ES-I3 (cell line): ENCODE measurements at regions not wholly inside any gene's neighbourhood (a gene's known extent, or its start where the extent isn't known, plus 50 kb on each side); places are given as distances from the start of the nearest gene placed in this dataset.

Experiments
- H3K36me3 ChIP-seq: 2 replicates; pipeline ENCODE4 v1.6.1; 2013; ENCODE audit warnings: mild to moderate bottlenecking, low read length, control low read depth, moderate library complexity; ENCODE audit not compliant: insufficient read depth
- H3K4me1 ChIP-seq: 2 replicates; pipeline ENCODE4 v1.6.1; 2013; ENCODE audit warnings: mild to moderate bottlenecking, control low read depth, low read length; ENCODE audit not compliant: insufficient read depth
- H3K9ac ChIP-seq: 2 replicates; pipeline ENCODE4 v1.6.1; 2013; ENCODE audit warnings: low read depth, mild to moderate bottlenecking, low read length, moderate library complexity
- H3K9me3 ChIP-seq: 2 replicates; pipeline ENCODE4 v1.6.1; 2013; ENCODE audit warnings: mild to moderate bottlenecking, low read length, moderate library complexity; ENCODE audit not compliant: control insufficient read depth, insufficient read depth

DNA sequence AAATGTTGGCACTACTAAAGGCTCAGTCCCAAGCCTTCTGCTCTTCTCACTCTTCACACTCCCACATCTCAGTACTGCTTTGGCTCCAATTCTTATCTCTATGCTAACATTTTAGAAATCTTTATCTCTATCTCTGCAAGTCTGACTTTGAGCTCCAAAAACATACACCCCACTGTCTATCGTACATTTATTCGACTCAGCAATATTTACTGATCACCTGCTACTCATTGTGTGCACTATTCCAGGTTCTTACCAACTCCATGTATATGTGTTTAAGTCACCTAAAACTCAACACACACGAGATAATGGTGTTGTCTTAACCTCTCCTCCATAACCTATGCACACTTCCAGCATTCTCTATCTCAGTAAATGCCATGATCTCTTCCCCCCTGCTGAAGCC lies 268.2 kb upstream of the CRIM1 start:
- Histone ChIP-seq H3K4me1 (no peaks in the 10 kb centered on the region), H3K36me3 (no peaks in the 10 kb centered on the region)

GRCh38 chr2:36079793-36080192 lies 275.8 kb upstream of the CRIM1 start:
- no peaks in the 10 kb centered on the region; the same call in 1 of the 2 replicates for H3K9me3 ChIP-seq
- no peaks in the 10 kb centered on the region for H3K36me3 ChIP-seq
- no peak overlapping the region for H3K9ac ChIP-seq
- no peaks in the 10 kb centered on the region for H3K4me1 ChIP-seq

More for the DNA sequence above, 268.2 kb upstream of the CRIM1 start:
- no peaks in the 10 kb centered on the region; the same call in 1 of the 2 replicates for H3K9me3 ChIP-seq
- H3K9ac ChIP-seq = no peak overlapping the region

GRCh38 chr2:36074008-36074407 lies 281.6 kb upstream of the CRIM1 start:
- no peak overlapping the region for H3K9ac ChIP-seq
- no peaks in the 10 kb centered on the region for H3K4me1 ChIP-seq
- H3K9me3 ChIP-seq = peaks cover under 1% of the 10 kb centered on the region
- no peaks in the 10 kb centered on the region for H3K36me3 ChIP-seq

- no peaks in the 10 kb centered on the region for H3K4me1 ChIP-seq
- H3K36me3 ChIP-seq = no peaks in the 10 kb centered on the region
- peaks cover 3% of the 10 kb centered on the region; the same call in 1 of the 2 replicates for H3K9me3 ChIP-seq
- no peak overlapping the region for H3K9ac ChIP-seq
These were observed 283.9 kb upstream of the CRIM1 start for GRCh38 chr2:36071698-36072097.

GRCh38 chr2:36069074-36069473 lies 286.5 kb upstream of the CRIM1 start:
- Histone ChIP-seq H3K9me3 (peaks cover 3% of the 10 kb centered on the region; the same call in 1 of the 2 replicates), H3K36me3 (no peaks in the 10 kb centered on the region), H3K9ac (no peak overlapping the region), H3K4me1 (no peaks in the 10 kb centered on the region)

DNA sequence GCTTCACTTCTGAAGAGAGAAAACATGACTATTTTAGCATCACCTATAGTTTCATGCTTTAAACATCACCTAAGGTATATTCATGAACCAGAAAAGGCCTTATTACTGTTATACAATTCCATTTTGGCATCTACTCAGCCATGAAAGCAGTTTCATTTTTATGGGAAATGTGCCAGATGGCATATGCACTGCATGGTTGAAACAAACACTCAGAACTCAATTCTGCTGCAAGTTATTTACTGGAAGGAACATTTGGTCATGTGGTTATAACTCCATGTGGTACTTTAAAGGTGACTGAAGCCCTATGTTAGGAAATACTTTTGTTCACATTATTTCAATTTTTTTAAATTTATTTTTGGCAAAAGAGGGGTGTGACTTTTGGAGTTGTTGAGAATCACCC lies 287.5 kb upstream of the CRIM1 start:
- Histone ChIP-seq H3K36me3 (no peaks in the 10 kb centered on the region), H3K4me1 (no peaks in the 10 kb centered on the region), H3K9ac (no peak overlapping the region), H3K9me3 (peaks cover 3% of the 10 kb centered on the region; the same call in 1 of the 2 replicates)

DNA sequence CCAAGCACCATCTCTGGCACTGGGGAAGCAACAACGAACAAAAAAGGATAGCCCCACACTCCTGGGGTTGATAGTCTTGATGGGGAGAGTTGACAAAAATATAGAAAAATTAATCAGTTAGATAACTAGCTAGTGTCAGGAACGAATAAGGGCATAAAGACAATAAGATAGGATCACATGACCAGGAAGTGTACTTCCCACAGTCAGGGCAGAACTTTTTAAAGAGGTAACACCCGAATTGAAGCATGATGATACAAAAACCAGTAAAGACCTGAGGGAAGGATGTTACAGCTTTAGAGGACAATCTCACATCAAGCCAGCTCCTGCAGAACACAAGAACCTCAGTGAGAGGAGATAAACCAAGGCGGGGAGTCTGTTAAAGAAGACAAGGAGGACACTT lies 295.4 kb upstream of the CRIM1 start:
- Histone ChIP-seq H3K36me3 (no peaks in the 10 kb centered on the region), H3K9ac (no peak overlapping the region), H3K9me3 (no peaks in the 10 kb centered on the region), H3K4me1 (peaks cover 7% of the 10 kb centered on the region; the same call in 1 of the 2 replicates)

DNA sequence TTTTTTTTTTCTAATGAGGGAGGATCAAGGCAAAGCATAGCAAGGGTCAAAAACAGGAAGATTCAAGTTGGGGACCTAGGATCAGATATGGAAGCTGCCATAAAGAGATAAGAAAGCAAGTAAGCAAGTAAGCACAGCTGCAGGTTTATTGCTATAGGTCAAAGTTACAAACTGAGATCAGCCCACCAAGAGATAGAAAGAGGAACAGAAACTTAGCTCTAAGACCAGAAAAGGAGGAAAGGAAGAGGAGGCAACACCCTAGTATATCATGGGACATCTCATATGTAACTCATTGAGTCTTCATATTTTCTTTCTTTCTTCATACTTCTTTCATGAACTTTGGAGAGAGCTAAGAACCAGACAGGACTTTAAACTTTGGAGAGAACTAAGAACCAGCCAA lies 295.9 kb upstream of the CRIM1 start:
- Histone ChIP-seq H3K4me1 (peaks cover 7% of the 10 kb centered on the region; the same call in 1 of the 2 replicates), H3K9ac (no peak overlapping the region), H3K9me3 (no peaks in the 10 kb centered on the region), H3K36me3 (no peaks in the 10 kb centered on the region)

DNA sequence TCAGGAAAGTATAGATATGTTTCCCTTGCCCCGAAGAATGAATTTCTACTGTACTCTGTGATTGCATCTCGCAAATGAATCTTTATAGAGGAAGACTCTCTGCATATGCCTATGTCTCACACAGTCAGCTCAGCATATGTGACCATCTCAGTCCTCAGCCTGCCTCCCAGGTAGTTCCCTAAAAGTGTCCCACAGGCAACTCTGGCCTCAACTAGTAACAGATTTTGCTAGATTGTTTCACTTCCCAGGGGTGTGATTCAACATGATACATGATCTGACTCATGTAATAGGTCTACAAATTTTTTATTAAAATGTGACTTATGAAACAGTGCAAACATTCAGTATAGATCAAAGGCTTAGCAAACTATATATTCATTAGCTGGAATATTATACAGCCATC lies 296.6 kb upstream of the CRIM1 start:
- Histone ChIP-seq H3K36me3 (no peaks in the 10 kb centered on the region), H3K4me1 (peaks cover 7% of the 10 kb centered on the region; the same call in 1 of the 2 replicates), H3K9me3 (no peaks in the 10 kb centered on the region), H3K9ac (no peak overlapping the region)

DNA sequence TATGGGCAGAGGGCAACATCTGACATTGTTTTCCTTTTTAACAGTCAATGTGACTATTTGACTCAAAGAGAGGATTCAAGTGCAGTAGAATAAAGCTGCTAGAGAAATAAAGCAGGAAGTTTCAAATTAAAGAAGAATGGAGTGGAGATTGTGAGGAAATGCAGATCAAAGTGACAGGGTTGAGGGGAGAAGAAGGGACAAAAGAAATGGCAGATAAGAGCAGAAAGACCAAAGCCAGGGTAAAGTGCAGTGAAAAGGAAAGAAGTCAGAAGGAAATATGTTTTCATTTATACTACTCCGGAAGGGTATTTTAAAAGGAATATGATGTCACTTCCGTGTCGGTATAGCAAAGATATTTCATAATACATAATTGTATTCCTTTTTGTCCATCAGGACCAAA lies 297.5 kb upstream of the CRIM1 start:
- Histone ChIP-seq H3K9me3 (no peaks in the 10 kb centered on the region), H3K36me3 (no peaks in the 10 kb centered on the region), H3K9ac (no peak overlapping the region), H3K4me1 (peaks cover 7% of the 10 kb centered on the region; the same call in 1 of the 2 replicates)

DNA sequence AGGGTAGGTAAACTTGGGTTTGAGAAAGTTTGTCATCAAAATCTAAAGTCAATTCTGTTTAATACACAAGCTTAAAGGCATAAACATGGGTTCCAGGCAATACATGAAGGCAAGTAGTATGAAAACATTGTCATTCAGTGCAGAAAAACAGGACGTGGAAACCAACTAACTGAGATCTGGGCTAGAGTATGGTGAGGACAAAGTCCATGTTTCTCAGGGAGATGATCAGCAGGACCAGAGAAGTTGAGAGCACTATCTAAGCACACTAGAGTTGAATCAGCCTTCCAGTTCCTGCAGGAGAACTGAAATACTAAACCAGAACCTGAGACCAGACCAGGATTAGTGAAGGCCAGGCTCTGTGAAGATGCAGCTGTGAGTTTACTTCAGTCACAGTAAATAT lies 302.8 kb upstream of the CRIM1 start:
- no peaks in the 10 kb centered on the region for H3K9me3 ChIP-seq
- H3K9ac ChIP-seq = no peak overlapping the region
- H3K4me1 ChIP-seq = no peaks in the 10 kb centered on the region
- H3K36me3 ChIP-seq = no peaks in the 10 kb centered on the region

DNA sequence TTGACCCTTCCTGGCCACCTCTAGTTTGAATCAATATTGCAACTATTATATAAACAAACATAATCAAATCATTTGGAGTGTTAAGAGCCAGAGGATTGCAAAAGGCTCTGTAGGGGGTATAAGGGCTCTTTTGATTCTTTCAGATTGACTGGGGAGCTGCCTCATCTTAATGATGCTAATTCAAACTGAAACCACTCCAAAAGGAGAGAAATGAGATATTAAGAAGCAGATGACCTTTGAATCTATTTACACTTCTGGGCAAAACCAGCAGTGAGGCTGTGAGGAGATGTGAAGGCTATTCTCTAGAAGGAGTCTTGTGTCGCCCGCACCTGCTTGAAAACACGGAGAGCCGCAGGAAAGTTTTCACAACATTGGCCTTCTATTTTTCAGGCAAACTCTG lies 311.2 kb upstream of the CRIM1 start:
- Histone ChIP-seq H3K9ac (no peak overlapping the region), H3K9me3 (no peaks in the 10 kb centered on the region), H3K4me1 (no peaks in the 10 kb centered on the region), H3K36me3 (no peaks in the 10 kb centered on the region)

GRCh38 chr2:36035137-36035536 lies 320.4 kb upstream of the CRIM1 start:
- Histone ChIP-seq H3K9me3 (no peaks in the 10 kb centered on the region), H3K36me3 (no peaks in the 10 kb centered on the region), H3K4me1 (no peaks in the 10 kb centered on the region), H3K9ac (no peak overlapping the region)

DNA sequence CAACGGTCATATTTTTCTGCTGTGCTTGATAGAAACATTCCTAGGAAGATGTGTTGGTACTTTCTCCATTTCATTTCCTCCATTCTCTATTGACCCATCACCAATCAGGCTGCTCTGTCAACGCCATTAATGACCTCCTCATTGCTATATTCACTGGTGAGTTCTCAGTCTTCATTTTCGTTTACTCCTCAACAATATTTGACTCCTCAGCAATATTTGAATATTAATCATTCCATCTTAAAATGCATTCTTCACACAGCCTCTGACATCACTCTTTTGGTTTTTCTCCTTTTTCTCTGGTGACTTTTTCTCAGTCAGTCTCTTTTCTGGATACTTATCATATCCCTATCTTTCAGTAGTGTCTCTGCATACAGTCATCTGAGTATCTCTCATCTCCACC lies 323.5 kb upstream of the CRIM1 start:
- Histone ChIP-seq H3K4me1 (no peaks in the 10 kb centered on the region), H3K36me3 (no peaks in the 10 kb centered on the region), H3K9ac (no peak overlapping the region), H3K9me3 (no peaks in the 10 kb centered on the region)

DNA sequence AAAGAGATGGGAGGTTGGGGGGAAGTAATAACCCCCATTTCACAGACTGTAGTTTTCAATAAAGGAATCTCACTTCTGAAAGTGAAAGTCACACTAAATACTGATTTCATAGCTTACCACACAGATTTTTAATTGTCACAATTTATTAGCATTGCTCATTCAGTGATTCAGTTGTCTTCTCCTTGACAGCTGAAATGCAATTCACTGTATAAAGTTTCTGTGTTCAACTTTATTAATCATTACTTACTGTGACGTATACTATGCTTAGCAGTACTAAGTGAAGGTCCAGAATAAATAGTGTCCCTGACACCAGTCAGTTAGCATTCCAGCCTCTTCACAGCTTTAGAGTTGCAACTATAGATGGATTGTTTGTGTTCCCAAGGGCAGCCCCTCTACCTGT lies 324.1 kb upstream of the CRIM1 start:
- H3K9me3 ChIP-seq = no peaks in the 10 kb centered on the region
- no peak overlapping the region for H3K9ac ChIP-seq
- H3K4me1 ChIP-seq = no peaks in the 10 kb centered on the region
- H3K36me3 ChIP-seq = no peaks in the 10 kb centered on the region

DNA sequence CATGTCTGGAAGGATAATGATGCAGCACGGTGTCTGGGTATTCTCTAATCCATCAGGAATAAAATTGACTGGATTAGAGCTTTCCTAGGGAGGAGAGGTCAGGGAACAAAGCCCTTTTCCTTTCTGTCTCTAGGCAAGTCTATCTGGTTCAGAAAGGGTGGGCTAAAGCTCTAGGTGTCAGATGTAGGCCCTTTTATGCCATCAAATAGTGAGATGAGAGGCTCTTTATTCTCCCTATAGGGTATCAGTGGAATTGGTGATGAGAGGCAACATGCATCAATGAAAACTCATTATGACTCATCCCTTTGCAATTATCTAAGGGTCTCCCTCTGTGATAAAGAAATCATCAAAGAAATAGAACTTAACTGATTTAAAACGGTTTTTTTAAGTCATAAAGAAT lies 328.0 kb upstream of the CRIM1 start:
- Histone ChIP-seq H3K9me3 (no peaks in the 10 kb centered on the region), H3K36me3 (no peaks in the 10 kb centered on the region), H3K9ac (no peak overlapping the region), H3K4me1 (no peaks in the 10 kb centered on the region)
